BLaER1 (cell line): ENCODE measurements at regions not wholly inside any gene's neighbourhood (a gene's known extent, or its start where the extent isn't known, plus 50 kb on each side); places are given as distances from the start of the nearest gene placed in this dataset.
"Not testable (repeated sequence)": the region's sequence is repeated elsewhere in the genome, so short reads cannot be mapped to it uniquely, and the experiment has no call there.

Experiments used
- H3K27ac ChIP-seq: shearing (Covaris generic); formaldehyde crosslinking; 2 replicates; pipeline ENCODE4 v1.8.1; 2022
- H3K27me3 ChIP-seq: shearing (Covaris generic); formaldehyde crosslinking; 2 replicates; pipeline ENCODE4 v1.8.1; 2022
- H3K36me3 ChIP-seq: shearing (Covaris generic); formaldehyde crosslinking; 2 replicates; pipeline ENCODE4 v1.8.1; 2022
- H3K4me1 ChIP-seq: shearing (Covaris generic); formaldehyde crosslinking; 2 replicates; pipeline ENCODE4 v1.8.1; 2022
- H3K4me2 ChIP-seq: shearing (Covaris generic); formaldehyde crosslinking; 2 replicates; pipeline ENCODE4 v1.8.1; 2022
- H3K4me3 ChIP-seq: shearing (Covaris generic); formaldehyde crosslinking; 2 replicates; pipeline ENCODE4 v1.8.1; 2022
- H3K9ac ChIP-seq: shearing (Covaris generic); formaldehyde crosslinking; 2 replicates; pipeline ENCODE4 v1.8.1; 2022
- H3K9me3 ChIP-seq: shearing (Covaris generic); formaldehyde crosslinking; 2 replicates; pipeline ENCODE4 v1.8.1; 2022
- H4K20me1 ChIP-seq: shearing (Covaris generic); formaldehyde crosslinking; 2 replicates; pipeline ENCODE4 v1.8.1; 2022
- Cebpa-rat ChIP-seq: shearing (Covaris generic); IDR thresholded peaks from 2 replicates; pipeline ENCODE4 v1.8.1; 2022

DNA sequence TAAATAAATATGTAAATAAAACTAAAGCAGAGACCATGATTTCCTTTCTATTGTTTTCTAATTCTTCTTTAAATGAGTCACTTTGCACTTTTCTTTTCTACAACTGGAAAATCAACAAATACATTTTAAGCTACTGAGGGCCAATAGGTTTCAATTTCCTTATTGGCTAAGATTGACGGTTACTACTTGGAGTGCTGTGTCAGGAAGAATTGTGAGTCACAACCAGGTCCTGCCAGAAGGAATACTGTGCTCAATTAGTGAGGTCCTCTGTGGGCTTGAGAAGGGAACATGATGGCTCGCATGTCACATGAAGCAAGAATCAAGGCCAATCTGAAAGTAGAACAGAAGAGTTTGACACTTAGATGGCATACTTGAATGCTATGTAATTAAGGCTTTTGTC is 110.8 kb downstream of the HMHB1 start:
- H3K4me2 ChIP-seq: no peak overlapping the region
- H3K4me3 ChIP-seq: no peak overlapping the region
- no peaks in the 10 kb centered on the region for H4K20me1 ChIP-seq
- no peaks in the 10 kb centered on the region for H3K36me3 ChIP-seq
- no peaks in the 10 kb centered on the region for H3K27me3 ChIP-seq
- no peak for TF ChIP-seq Cebpa-rat
- H3K9ac ChIP-seq: no peak overlapping the region
- no peak overlapping the region for H3K27ac ChIP-seq
- no peaks in the 10 kb centered on the region for H3K4me1 ChIP-seq
- 0 out of 2 replicates have a peak, but pooled peaks cover 3% of the 10 kb centered on the region for H3K9me3 ChIP-seq

DNA sequence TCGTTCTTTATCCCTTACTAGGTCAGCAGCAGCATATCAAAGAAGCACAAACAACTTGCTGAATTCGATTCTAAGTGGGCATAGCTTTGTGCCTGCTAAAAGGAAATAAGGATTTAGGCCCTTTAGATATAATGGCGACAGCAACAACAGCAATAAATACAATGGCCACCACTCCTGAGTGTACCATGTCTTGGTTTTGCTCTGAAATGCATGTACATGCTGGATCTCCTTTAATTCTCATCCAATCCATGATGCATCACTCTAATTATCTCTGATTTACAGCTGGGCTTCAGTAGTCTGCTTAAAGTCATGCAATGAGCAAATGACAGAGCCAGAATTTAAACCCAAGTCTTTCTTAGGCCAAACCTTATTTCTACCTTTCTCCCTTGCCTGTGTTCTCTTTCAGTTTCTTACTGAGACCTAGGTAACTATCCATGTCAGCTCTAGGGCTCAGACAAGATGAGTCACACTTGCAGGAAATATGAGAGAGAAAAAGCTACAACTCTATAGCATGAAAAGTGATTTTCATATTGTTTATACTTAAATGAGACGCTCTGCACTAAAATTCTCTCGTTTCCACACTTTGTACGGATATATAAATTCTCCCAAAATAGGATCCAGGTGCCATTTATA is 111.8 kb downstream of the HMHB1 start:
- Histone ChIP-seq H3K36me3 (no peaks in the 10 kb centered on the region), H3K9me3 (0 out of 2 replicates have a peak, but pooled peaks cover 3% of the 10 kb centered on the region), H3K4me1 (no peaks in the 10 kb centered on the region), H3K4me2 (no peak overlapping the region), H3K4me3 (no peak overlapping the region), H3K27me3 (no peaks in the 10 kb centered on the region), H4K20me1 (no peaks in the 10 kb centered on the region), H3K9ac (no peak overlapping the region), H3K27ac (no peak overlapping the region)
- TF ChIP-seq Cebpa-rat: no peak

DNA sequence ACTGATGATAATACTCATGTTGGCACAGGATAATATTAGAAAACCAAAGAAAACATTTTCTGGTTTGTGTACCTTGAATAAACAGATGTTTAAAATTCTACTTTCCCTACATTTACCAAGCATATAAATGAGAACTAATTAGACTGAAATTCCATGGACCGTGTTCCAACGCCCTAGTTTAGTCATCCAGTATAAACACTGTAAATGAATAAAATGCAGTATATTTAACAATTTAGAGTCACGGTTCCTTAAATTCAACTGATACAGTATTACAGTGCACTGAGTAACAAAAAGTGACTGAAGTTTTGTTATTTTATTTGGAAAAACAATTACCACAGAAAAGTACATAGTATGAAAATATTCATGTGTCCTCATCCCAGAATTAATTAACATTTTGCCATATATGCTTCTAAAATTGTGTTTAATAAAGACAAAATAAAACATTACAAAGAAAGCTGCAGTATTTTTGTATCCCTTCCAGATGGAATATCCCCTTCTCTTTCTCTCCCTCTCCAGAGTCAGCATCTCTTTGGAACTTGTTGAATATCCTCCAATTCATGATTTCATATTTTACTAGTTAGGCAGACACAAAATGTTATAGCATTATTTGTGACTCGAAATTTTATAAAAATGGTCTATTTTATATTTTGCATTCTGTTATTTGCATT is 112.5 kb downstream of the HMHB1 start:
- H3K4me2 ChIP-seq: no peak overlapping the region
- H3K36me3 ChIP-seq: no peaks in the 10 kb centered on the region
- H3K9me3 ChIP-seq: 0 out of 2 replicates have a peak, but pooled peaks cover 3% of the 10 kb centered on the region
- no peaks in the 10 kb centered on the region for H3K27me3 ChIP-seq
- no peak overlapping the region for H3K27ac ChIP-seq
- H3K4me1 ChIP-seq: no peaks in the 10 kb centered on the region
- H4K20me1 ChIP-seq: no peaks in the 10 kb centered on the region
- H3K4me3 ChIP-seq: no peak overlapping the region
- no peak for TF ChIP-seq Cebpa-rat
- H3K9ac ChIP-seq: no peak overlapping the region

DNA sequence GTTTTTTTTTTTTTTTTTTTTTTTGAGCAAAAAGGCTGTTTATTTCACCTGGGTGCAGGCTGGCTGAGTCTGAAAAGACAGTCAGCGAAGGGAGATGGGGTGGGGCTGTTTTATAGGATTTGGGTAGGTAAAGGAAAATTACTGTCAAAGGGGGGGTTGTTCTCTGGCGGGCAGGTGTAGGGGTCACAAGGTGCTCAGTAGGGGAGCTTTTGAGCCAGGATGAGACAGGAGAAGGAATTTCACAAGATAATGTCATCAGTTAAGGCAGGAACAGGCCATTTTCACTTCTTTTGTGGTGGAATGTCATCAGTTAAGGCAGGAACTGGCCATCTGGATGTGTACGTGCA is 113.0 kb downstream of the HMHB1 start:
- H3K9me3 ChIP-seq, H3K36me3 ChIP-seq: not testable (repeated sequence)

DNA sequence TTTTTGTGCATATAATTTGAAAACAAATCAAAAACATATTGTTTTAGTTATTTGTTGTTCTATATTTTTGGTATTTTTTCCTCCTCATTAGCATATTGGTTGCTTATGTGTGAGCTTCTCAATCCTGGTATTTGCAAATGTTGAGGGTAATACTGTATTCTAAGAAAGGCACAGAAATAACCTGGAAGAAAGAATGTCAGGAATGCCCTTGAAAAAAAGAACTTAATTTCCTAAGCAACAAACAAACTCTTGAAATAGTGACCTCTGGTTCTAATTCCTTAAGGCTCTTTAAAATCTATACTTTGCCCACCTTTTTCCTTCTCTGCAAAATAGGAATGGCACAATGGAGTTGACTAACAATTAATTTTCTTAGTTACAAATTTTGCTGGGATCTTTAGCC is 117.5 kb downstream of the HMHB1 start:
- Histone ChIP-seq H3K9me3 (peaks cover 11% of the 10 kb centered on the region), H3K4me2 (no peak overlapping the region), H3K9ac (no peak overlapping the region), H3K27me3 (no peaks in the 10 kb centered on the region), H3K4me1 (no peaks in the 10 kb centered on the region), H4K20me1 (no peaks in the 10 kb centered on the region), H3K36me3 (no peaks in the 10 kb centered on the region), H3K27ac (no peak overlapping the region), H3K4me3 (no peak overlapping the region)
- no peak for TF ChIP-seq Cebpa-rat

More for the DNA sequence above, 113.0 kb downstream of the HMHB1 start:
- H3K4me1 ChIP-seq, H3K9ac ChIP-seq, H3K4me2 ChIP-seq, H3K4me3 ChIP-seq, H3K27ac ChIP-seq, H3K27me3 ChIP-seq, H4K20me1 ChIP-seq: not testable (repeated sequence)

DNA sequence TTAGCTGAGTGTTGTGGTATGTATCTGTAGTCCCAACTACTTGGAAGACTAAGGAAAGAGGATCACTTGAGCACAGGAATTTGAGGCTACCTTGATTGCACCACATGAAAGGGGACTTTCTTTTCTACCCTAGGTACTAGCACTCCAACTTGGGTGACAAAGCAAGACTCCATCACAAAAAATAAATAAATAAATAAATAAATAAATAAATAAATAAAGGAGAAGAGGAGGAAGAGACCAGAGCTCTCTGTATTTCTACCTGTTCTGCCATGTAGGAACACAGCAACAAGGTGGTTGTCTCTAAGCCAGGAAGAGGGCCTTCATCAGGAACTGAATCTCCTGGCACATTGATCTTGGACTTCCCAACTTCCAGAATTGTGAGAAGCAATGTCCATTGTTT is 118.6 kb downstream of the HMHB1 start:
- H3K9ac ChIP-seq: no peak overlapping the region
- H4K20me1 ChIP-seq: no peaks in the 10 kb centered on the region
- peaks cover 22% of the 10 kb centered on the region for H3K9me3 ChIP-seq
- no peaks in the 10 kb centered on the region for H3K36me3 ChIP-seq
- no peaks in the 10 kb centered on the region for H3K4me1 ChIP-seq
- no peaks in the 10 kb centered on the region for H3K27me3 ChIP-seq
- TF ChIP-seq Cebpa-rat: no peak
- no peak overlapping the region for H3K4me3 ChIP-seq
- no peak overlapping the region for H3K4me2 ChIP-seq
- H3K27ac ChIP-seq: no peak overlapping the region

DNA sequence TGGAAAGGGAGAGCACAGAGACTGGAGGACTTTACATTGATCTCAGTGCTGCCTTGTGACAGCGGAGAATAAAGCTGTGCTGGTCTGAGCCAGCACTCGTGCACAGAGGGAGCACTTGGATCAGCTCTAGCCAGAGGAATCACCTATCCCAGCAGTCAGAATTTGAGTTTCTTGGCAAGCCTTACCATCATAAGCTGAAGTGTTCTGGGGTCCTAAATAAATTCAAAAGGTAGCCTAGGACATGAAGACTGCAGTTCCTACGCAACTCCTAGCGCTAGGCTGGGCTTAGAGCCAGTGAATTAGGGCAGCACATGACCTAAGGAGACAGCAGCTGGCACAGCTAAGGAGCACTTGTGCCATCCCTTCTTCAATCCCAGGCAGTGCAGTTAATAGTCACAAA is 119.5 kb downstream of the HMHB1 start:
- H3K4me2 ChIP-seq: no peak overlapping the region
- no peaks in the 10 kb centered on the region for H3K36me3 ChIP-seq
- H3K27me3 ChIP-seq: no peaks in the 10 kb centered on the region
- H3K27ac ChIP-seq: no peak overlapping the region
- no peak overlapping the region for H3K9ac ChIP-seq
- H4K20me1 ChIP-seq: no peaks in the 10 kb centered on the region
- H3K4me1 ChIP-seq: no peaks in the 10 kb centered on the region
- H3K9me3 ChIP-seq: peaks cover 26% of the 10 kb centered on the region
- H3K4me3 ChIP-seq: no peak overlapping the region
- TF ChIP-seq Cebpa-rat: no peak

DNA sequence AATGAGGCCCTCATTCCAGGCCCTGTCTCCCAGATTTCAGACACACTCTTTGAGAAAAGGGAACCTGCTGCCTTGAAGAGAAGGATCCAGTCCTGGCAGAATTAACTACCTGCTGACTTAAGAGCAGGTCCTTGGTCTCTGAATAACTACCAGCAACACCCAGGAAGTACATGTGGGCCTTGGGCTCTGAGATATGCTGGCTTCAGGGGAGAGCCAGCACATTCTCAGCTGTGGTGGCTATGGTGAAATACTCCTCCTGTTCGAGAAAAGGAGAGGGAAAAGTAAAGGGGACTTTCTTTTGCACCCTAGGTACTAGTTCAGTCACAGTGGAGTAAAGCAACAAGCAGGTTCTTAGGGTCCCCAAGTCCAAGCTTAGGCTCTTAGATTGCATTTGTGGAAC is 120.0 kb downstream of the HMHB1 start:
- Histone ChIP-seq H3K27me3 (no peaks in the 10 kb centered on the region), H3K9ac (no peak overlapping the region), H3K9me3 (peaks cover 26% of the 10 kb centered on the region), H3K4me2 (no peak overlapping the region), H3K36me3 (no peaks in the 10 kb centered on the region), H3K4me1 (no peaks in the 10 kb centered on the region), H3K4me3 (no peak overlapping the region), H3K27ac (no peak overlapping the region), H4K20me1 (no peaks in the 10 kb centered on the region)
- TF ChIP-seq Cebpa-rat: no peak

DNA sequence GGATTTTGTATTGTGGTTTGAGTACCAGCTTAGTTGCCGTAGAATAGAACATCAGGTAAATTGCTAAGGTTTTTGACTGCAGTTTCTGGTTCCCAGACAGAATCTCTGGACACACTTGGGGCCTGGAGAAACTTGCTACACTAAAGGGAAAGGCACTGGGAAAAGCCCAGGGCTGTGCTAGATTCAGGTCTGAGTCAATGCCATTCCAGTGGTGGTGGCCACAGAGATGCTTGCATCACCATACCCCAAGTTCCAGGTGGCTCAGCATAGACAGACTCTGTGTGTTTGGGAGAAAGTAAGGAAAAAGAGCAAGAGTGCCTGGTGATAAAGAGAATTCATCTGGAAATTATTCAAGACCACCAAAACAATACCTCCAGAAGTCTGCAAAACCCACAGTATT is 120.6 kb downstream of the HMHB1 start:
- no peaks in the 10 kb centered on the region for H3K27me3 ChIP-seq
- H3K9ac ChIP-seq: no peak overlapping the region
- H3K36me3 ChIP-seq: no peaks in the 10 kb centered on the region
- no peak overlapping the region for H3K4me2 ChIP-seq
- no peak overlapping the region for H3K27ac ChIP-seq
- H3K4me1 ChIP-seq: no peaks in the 10 kb centered on the region
- no peak overlapping the region for H3K4me3 ChIP-seq
- peaks cover 26% of the 10 kb centered on the region for H3K9me3 ChIP-seq
- no peaks in the 10 kb centered on the region for H4K20me1 ChIP-seq
- TF ChIP-seq Cebpa-rat: no peak

DNA sequence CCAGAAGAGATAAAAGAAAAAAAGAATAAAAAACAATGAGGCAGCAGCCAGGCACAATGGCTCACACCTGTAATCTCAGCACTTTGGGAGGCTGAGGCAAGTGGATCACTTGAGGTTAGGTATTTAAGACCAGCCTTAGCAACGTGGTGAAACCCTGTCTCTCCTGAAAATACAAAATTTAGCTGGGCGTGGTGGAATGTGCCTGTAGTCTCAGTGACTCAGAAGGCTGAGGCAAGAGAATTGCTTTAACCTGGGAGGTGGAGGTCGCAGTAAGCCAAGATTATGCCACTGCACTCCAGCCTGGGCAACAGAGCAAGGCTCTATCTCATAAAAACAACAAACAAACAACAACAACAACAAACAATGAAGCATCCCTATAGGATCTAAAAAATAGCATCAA is 121.5 kb downstream of the HMHB1 start:
- no peaks in the 10 kb centered on the region for H3K4me1 ChIP-seq
- H3K27ac ChIP-seq: no peak overlapping the region
- H3K4me2 ChIP-seq: no peak overlapping the region

More for the DNA sequence above, 121.5 kb downstream of the HMHB1 start:
- H3K9me3 ChIP-seq: peaks cover 26% of the 10 kb centered on the region
- no peak for TF ChIP-seq Cebpa-rat
- H3K27me3 ChIP-seq: no peaks in the 10 kb centered on the region
- no peak overlapping the region for H3K9ac ChIP-seq
- H3K4me3 ChIP-seq: no peak overlapping the region
- H3K36me3 ChIP-seq: no peaks in the 10 kb centered on the region
- H4K20me1 ChIP-seq: no peaks in the 10 kb centered on the region
